ENCODE measurements at regions not wholly inside any gene's neighbourhood (a gene's known extent, or its start where the extent isn't known, plus 50 kb on each side); places are given as distances from the start of the nearest gene placed in this dataset.

DNA sequence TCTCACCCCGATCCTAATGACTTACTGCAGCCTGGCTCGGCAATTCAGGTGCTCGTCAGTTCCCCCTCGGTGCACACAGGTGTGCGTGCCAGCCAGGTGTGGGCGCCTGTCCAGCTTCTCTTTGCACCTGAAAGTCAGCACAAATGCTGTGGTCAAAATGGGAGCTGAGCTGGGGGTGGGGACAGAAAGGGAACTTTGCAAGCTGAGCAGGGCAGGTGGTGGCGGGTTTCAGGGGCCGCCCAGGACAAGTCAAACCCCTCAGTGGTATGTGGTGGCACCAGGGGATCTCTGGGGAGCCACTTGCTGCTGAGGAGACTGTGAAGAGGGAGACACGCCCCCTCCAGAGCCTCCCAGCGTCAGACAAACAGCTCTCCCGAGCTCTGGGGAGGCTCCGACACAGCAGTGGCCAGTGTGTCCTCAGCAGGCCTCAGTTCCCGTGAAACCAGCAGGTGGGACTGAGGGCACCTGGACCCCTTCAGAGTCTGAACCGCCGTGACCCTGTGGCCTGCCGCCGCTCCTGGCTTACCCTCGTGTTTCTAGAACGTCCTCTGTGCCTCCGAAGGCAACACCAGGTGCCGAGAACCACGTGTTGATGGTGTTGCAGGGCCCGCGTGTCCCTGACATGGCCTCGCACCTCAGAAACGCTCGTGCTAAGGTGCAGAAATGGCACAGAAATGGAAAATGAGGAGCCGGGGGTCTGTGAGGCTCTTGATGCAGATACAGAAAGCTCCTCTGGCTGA, 233.5 kb upstream of the TNRC6C start:
- TF ChIP-seq POLR2AphosphoS5 (IDR thresholded peaks at IDR 0.05; ENCODE audit: low read depth, low read length) (no peak), FOXP2 (optimal IDR thresholded peaks at IDR 0.05; ENCODE audit: borderline replicate concordance, extremely low read depth, extremely low read length, insufficient read depth) (no peak), SIN3A (IDR thresholded peaks at IDR 0.05; ENCODE audit: borderline replicate concordance, insufficient read depth, low read length) (no peak), TAF1 (IDR thresholded peaks at IDR 0.05; ENCODE audit: borderline replicate concordance, insufficient read depth, low read length) (no peak)
- TF ChIP-seq, protein P1, sequence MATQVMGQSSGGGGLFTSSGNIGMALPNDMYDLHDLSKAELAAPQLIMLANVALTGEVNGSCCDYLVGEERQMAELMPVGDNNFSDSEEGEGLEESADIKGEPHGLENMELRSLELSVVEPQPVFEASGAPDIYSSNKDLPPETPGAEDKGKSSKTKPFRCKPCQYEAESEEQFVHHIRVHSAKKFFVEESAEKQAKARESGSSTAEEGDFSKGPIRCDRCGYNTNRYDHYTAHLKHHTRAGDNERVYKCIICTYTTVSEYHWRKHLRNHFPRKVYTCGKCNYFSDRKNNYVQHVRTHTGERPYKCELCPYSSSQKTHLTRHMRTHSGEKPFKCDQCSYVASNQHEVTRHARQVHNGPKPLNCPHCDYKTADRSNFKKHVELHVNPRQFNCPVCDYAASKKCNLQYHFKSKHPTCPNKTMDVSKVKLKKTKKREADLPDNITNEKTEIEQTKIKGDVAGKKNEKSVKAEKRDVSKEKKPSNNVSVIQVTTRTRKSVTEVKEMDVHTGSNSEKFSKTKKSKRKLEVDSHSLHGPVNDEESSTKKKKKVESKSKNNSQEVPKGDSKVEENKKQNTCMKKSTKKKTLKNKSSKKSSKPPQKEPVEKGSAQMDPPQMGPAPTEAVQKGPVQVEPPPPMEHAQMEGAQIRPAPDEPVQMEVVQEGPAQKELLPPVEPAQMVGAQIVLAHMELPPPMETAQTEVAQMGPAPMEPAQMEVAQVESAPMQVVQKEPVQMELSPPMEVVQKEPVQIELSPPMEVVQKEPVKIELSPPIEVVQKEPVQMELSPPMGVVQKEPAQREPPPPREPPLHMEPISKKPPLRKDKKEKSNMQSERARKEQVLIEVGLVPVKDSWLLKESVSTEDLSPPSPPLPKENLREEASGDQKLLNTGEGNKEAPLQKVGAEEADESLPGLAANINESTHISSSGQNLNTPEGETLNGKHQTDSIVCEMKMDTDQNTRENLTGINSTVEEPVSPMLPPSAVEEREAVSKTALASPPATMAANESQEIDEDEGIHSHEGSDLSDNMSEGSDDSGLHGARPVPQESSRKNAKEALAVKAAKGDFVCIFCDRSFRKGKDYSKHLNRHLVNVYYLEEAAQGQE (IDR thresholded peaks at IDR 0.05; ENCODE audit: insufficient read depth in 1 of 2, low read depth in 2 of 2, low read length in 2 of 2): no peak

DNA sequence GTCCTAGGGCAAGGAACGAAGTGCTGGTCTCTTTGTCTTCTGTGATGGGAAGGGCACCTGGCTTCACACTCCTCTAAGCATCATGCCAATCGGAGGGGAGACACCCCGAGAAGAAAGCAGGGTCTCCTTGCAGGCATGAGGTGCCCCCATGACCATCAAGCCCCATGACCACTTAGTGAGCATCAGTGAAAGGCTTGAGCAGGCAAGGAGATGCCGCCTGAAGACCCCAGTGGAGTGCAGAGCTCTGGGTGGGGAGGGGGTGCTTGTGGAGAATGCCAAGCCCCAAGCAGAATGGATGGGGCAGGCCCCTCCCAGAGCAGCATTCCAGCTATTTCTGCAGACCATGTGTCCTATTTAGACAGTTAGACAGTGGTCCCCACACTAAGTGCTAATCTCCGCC, 232.7 kb upstream of the TNRC6C start:
- TF ChIP-seq, protein P1 (IDR thresholded peaks at IDR 0.05; ENCODE audit: insufficient read depth in 1 of 2, low read depth in 2 of 2, low read length in 2 of 2): no peak
- TF ChIP-seq FOXP2 (optimal IDR thresholded peaks at IDR 0.05; ENCODE audit: borderline replicate concordance, extremely low read depth, extremely low read length, insufficient read depth) (no peak), TAF1 (IDR thresholded peaks at IDR 0.05; ENCODE audit: borderline replicate concordance, insufficient read depth, low read length) (no peak), POLR2AphosphoS5 (IDR thresholded peaks at IDR 0.05; ENCODE audit: low read depth, low read length) (no peak), SIN3A (IDR thresholded peaks at IDR 0.05; ENCODE audit: borderline replicate concordance, insufficient read depth, low read length) (no peak)

DNA sequence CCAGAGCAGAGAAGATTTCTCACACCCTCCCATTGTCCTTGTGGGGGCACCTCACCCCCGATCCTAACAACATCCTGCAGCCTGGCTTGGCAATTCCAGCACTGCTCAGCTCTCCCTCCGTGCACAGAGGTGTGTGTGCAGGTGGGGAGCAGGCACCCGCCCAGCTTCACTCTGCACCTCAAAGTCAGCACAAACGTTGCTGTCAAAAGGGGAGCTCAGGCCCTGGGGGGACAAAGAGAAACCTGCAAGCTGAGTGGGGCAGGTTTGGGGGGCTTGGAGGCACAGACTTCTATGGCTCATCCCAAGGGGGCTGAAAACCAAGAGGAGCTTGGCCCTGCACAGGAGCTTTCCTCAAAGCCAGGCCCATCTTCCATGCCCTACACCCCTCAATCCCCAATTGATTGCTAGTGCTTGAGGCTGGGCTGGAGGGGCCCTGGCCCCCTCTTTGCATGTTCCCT, 231.9 kb upstream of the TNRC6C start:
- no peak for TF ChIP-seq SIN3A (IDR thresholded peaks at IDR 0.05; ENCODE audit: borderline replicate concordance, insufficient read depth, low read length)
- TF ChIP-seq, protein P1 (IDR thresholded peaks at IDR 0.05; ENCODE audit: insufficient read depth in 1 of 2, low read depth in 2 of 2, low read length in 2 of 2): no peak
- no peak for TF ChIP-seq TAF1 (IDR thresholded peaks at IDR 0.05; ENCODE audit: borderline replicate concordance, insufficient read depth, low read length)
- no peak for TF ChIP-seq FOXP2 (optimal IDR thresholded peaks at IDR 0.05; ENCODE audit: borderline replicate concordance, extremely low read depth, extremely low read length, insufficient read depth)
- TF ChIP-seq POLR2AphosphoS5 (IDR thresholded peaks at IDR 0.05; ENCODE audit: low read depth, low read length): no peak

DNA sequence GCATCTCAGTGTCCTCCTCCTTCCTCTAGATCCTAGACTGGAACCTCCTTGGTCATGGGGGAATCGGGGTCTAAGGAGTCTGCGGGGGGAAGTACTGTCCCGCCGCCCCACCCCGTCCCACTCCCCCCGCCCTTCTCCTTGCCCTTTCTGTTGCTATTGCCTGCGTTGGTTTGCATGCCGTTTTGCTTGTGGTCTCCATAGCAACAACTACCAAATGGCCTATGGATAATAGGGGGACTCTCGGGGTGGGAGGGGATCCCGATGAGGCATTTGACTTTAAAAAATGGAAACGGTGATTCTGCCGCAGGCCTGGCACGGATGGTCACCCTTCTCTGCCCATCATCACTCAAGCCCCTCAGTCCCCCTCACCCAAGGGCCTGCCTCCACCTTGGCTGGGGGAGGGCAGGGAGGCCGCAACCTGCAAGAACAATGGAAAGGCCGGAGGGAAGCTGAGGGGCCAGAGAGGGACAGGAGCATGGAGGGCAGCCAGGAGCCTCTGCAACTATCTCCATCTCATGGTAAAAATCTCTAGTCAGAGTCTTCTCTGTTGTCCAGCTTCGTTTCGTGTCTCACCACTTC, 231.4 kb upstream of the TNRC6C start:
- TF ChIP-seq TAF1 (IDR thresholded peaks at IDR 0.05; ENCODE audit: borderline replicate concordance, insufficient read depth, low read length) (no peak), SIN3A (IDR thresholded peaks at IDR 0.05; ENCODE audit: borderline replicate concordance, insufficient read depth, low read length) (no peak), FOXP2 (optimal IDR thresholded peaks at IDR 0.05; ENCODE audit: borderline replicate concordance, extremely low read depth, extremely low read length, insufficient read depth) (no peak), POLR2AphosphoS5 (IDR thresholded peaks at IDR 0.05; ENCODE audit: low read depth, low read length) (no peak)
- TF ChIP-seq, protein P1 (IDR thresholded peaks at IDR 0.05; ENCODE audit: insufficient read depth in 1 of 2, low read depth in 2 of 2, low read length in 2 of 2): no peak

All from PFSK-1 (cell line).